ENCODE measurements at regions not wholly inside any gene's neighbourhood (a gene's known extent, or its start where the extent isn't known, plus 50 kb on each side); places are given as distances from the start of the nearest gene placed in this dataset.

- no peak overlapping the region for H3K9ac ChIP-seq (ENCODE audit: insufficient read depth, low read length, poor library complexity, severe bottlenecking)
- no peaks in the 10 kb centered on the region for H3K9me3 ChIP-seq (replicated peaks in 1 of 2; ENCODE audit: control insufficient read depth in 1 of 2, insufficient read depth in 1 of 2, low read length in 2 of 2)
- H4K20me1 ChIP-seq (ENCODE audit: insufficient read depth, low read length): no peaks in the 10 kb centered on the region
- WGBS (ENCODE audit: insufficient coverage): 80% methylated on average over 7 of the region's 7 CpGs
- Mint-ChIP-seq H3K4me3 (no peak overlapping the region), H3K27me3 (ENCODE audit: low read depth in 3 of 3) (peaks cover 1 to 8% (median 6%) of the 10 kb centered on the region in 3 donors), H3K27ac (no peak overlapping the region), H3K4me1 (peaks cover 4% of the 10 kb centered on the region), H3K36me3 (no peaks in the 10 kb centered on the region), H3K9me3 (peaks cover 0 to 1% (median 0%) of the 10 kb centered on the region in 7 donors)
- no peaks in the 10 kb centered on the region for H3K4me1 ChIP-seq (ENCODE audit: control insufficient read depth in 1 of 2, insufficient read depth in 2 of 2, low read length in 2 of 2)
- H2AFZ ChIP-seq (ENCODE audit: insufficient read depth, low read depth, low read length, poor library complexity, severe bottlenecking): no peak overlapping the region
- H3K27me3 ChIP-seq (ENCODE audit: control insufficient read depth in 2 of 2, insufficient read depth in 2 of 2, low read length in 2 of 2): no peaks in the 10 kb centered on the region
- H3K36me3 ChIP-seq (replicated peaks in 1 of 2; ENCODE audit: control insufficient read depth in 1 of 2, insufficient read depth in 2 of 2, low read length in 2 of 2): no peaks in the 10 kb centered on the region
- no peak for TF ChIP-seq CTCF (IDR thresholded peaks at IDR 0.05)
- no peak overlapping the region for H3K27ac ChIP-seq (ENCODE audit: low read depth in 1 of 2, low read length in 2 of 2)
- DNase-seq: no peak
- H3K79me2 ChIP-seq (ENCODE audit: insufficient read depth, low read length): no peaks in the 10 kb centered on the region
- H3K4me3 ChIP-seq (replicated peaks in 1 of 3; ENCODE audit: low read depth in 2 of 3, low read length in 3 of 3): no peak overlapping the region
- intact Hi-C loops (cut with micrococcal nuclease): loop anchor here in 1 of 2 donors (10.0 kb wide), 1 partner anchor 53 kb away; no protein-coding TSS in a partner anchor
- H3K4me2 ChIP-seq (replicated peaks; ENCODE audit: extremely low read depth, low read length, poor library complexity, severe bottlenecking): no peak overlapping the region
Observed at GRCh38 chr10:47187592-47187991, 112.4 kb upstream of the GDF10 start.

GRCh38 chr10:47188156-47188555 is 111.8 kb upstream of the GDF10 start:
- WGBS (ENCODE audit: insufficient coverage): 94% methylated on average over 2 of the region's 3 CpGs
- H3K27ac Mint-ChIP-seq: no peak overlapping the region
- intact Hi-C loops (cut with micrococcal nuclease): loop anchor here in 1 of 2 donors (10.0 kb wide), 1 partner anchor 53 kb away; no protein-coding TSS in a partner anchor
- DNase-seq: no peak
- no peaks in the 10 kb centered on the region for H3K36me3 Mint-ChIP-seq
- H3K27me3 ChIP-seq (ENCODE audit: control insufficient read depth in 2 of 2, insufficient read depth in 2 of 2, low read length in 2 of 2): no peaks in the 10 kb centered on the region
- no peak overlapping the region for H3K4me3 Mint-ChIP-seq
- no peak for TF ChIP-seq CTCF (IDR thresholded peaks at IDR 0.05)
- H2AFZ ChIP-seq (ENCODE audit: insufficient read depth, low read depth, low read length, poor library complexity, severe bottlenecking): no peak overlapping the region
- peaks cover 0 to 1% (median 0%) of the 10 kb centered on the region in 7 donors for H3K9me3 Mint-ChIP-seq
- no peak overlapping the region for H3K4me3 ChIP-seq (replicated peaks in 1 of 3; ENCODE audit: low read depth in 2 of 3, low read length in 3 of 3)
- H3K27me3 Mint-ChIP-seq (ENCODE audit: low read depth in 3 of 3): peaks cover 1 to 8% (median 6%) of the 10 kb centered on the region in 3 donors
- H4K20me1 ChIP-seq (ENCODE audit: insufficient read depth, low read length): no peaks in the 10 kb centered on the region
- H3K9ac ChIP-seq (ENCODE audit: insufficient read depth, low read length, poor library complexity, severe bottlenecking): no peak overlapping the region
- H3K4me2 ChIP-seq (replicated peaks; ENCODE audit: extremely low read depth, low read length, poor library complexity, severe bottlenecking): no peak overlapping the region
- H3K27ac ChIP-seq (ENCODE audit: low read depth in 1 of 2, low read length in 2 of 2): no peak overlapping the region
- H3K9me3 ChIP-seq (replicated peaks in 1 of 2; ENCODE audit: control insufficient read depth in 1 of 2, insufficient read depth in 1 of 2, low read length in 2 of 2): no peaks in the 10 kb centered on the region
- H3K4me1 ChIP-seq (ENCODE audit: control insufficient read depth in 1 of 2, insufficient read depth in 2 of 2, low read length in 2 of 2): no peaks in the 10 kb centered on the region
- peaks cover 4% of the 10 kb centered on the region for H3K4me1 Mint-ChIP-seq
- no peaks in the 10 kb centered on the region for H3K79me2 ChIP-seq (ENCODE audit: insufficient read depth, low read length)
- no peaks in the 10 kb centered on the region for H3K36me3 ChIP-seq (replicated peaks in 1 of 2; ENCODE audit: control insufficient read depth in 1 of 2, insufficient read depth in 2 of 2, low read length in 2 of 2)
